Lower leg skin (tissue), 3 donors: ENCODE measurements at regions not wholly inside any gene's neighbourhood (a gene's known extent, or its start where the extent isn't known, plus 50 kb on each side); places are given as distances from the start of the nearest gene placed in this dataset.

Experiments used
- CTCF ChIP-seq, 3 donors: fragments of 450-650 bp; IDR thresholded peaks; one replicate each; pipeline ENCODE4 v1.5.1; 2016; ENCODE audit warnings: antibody characterized with exemption in 3 of 3, mild to moderate bottlenecking in 3 of 3, moderate library complexity in 2 of 3
- POLR2A ChIP-seq, 2 donors: fragments of 450-650 bp; IDR thresholded peaks; one replicate each; pipeline ENCODE4 v1.6.1; 2016 to 2017; ENCODE audit warnings: antibody characterized with exemption in 2 of 2, mild to moderate bottlenecking in 1 of 2, moderate library complexity in 1 of 2

- TF ChIP-seq CTCF (IDR thresholded peaks at IDR 0.05): no peak
- no peak for TF ChIP-seq POLR2A (IDR thresholded peaks at IDR 0.05)
These were observed 414.8 kb upstream of the NOVA1 start for GRCh38 chr14:27012641-27013040.
